ENCODE measurements at regions not wholly inside any gene's neighbourhood (a gene's known extent, or its start where the extent isn't known, plus 50 kb on each side); places are given as distances from the start of the nearest gene placed in this dataset.

DNA sequence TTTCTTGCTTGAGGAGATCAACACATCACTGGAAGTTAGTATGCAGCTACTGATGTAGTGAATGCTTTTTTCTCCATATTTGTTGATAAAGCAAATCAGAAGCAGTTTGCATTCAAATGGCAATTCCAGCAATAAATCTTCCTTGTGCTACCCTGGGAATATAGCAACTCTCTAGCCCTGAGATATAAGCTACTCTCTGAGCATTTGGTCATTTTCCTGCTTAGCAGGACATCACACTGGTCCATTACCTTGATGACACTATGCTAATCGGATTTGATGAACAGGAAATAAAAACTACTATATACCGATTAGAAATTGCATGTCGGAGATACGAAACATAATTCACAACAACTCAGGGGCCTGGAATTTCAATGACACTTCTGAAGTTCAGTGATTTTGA is 152.7 kb downstream of the CBLN2 start:
- no peak for DNase-seq (ENCODE audit: extremely low spot score)
- CTCF ChIA-PET, result no interaction called here
- POLR2A ChIA-PET, result no interaction called here
- TF ChIP-seq, protein P1, sequence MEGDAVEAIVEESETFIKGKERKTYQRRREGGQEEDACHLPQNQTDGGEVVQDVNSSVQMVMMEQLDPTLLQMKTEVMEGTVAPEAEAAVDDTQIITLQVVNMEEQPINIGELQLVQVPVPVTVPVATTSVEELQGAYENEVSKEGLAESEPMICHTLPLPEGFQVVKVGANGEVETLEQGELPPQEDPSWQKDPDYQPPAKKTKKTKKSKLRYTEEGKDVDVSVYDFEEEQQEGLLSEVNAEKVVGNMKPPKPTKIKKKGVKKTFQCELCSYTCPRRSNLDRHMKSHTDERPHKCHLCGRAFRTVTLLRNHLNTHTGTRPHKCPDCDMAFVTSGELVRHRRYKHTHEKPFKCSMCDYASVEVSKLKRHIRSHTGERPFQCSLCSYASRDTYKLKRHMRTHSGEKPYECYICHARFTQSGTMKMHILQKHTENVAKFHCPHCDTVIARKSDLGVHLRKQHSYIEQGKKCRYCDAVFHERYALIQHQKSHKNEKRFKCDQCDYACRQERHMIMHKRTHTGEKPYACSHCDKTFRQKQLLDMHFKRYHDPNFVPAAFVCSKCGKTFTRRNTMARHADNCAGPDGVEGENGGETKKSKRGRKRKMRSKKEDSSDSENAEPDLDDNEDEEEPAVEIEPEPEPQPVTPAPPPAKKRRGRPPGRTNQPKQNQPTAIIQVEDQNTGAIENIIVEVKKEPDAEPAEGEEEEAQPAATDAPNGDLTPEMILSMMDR (IDR thresholded peaks at IDR 0.05; ENCODE audit: control extremely low read depth, extremely low read depth, low read depth, missing control alignments), result no peak

DNA sequence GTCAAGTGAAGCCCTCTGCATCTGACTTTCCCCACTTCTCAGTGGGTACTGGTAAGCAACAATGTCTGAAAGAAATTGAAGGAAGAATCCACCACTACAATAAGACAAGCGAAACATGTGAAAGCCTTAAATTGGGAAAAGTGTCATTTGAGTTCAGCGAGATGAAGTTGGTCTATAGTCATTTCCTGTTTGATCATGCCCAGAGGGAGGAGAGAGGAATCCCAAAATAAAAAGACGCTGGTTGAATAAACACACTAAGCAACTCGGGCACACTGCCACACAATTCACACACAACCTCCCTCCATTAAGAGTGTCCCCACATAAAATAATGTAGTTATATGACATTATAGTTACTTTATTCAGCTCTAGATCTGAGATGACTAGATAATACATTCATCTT is 166.1 kb downstream of the CBLN2 start:
- TF ChIP-seq, protein P1 (IDR thresholded peaks at IDR 0.05; ENCODE audit: control extremely low read depth, extremely low read depth, low read depth, missing control alignments), result no peak
- POLR2A ChIA-PET, result no interaction called here
- DNase-seq (ENCODE audit: extremely low spot score), result no peak
- CTCF ChIA-PET, result no interaction called here

DNA sequence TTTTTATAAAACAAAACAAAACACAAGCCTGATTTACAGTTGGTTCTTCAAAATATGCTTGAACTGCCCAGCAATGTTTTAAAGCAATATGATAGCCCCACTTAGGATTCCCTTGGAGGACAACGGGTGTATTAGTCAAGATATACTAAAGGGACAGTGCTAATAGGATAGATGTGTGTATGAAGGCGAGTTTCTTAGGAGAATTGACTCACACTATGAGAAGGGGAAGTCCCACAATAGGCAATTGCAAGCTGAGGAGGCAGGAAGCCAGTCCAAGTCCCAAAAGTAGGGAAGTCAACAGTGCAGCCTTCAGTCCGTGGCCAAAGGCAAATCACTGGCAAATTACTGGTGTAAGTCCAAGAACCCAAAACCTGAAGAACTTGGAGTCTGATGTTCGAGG is 167.9 kb downstream of the CBLN2 start:
- POLR2A ChIA-PET, result no interaction called here
- no peak for DNase-seq (ENCODE audit: extremely low spot score)
- TF ChIP-seq, protein P1 (IDR thresholded peaks at IDR 0.05; ENCODE audit: control extremely low read depth, extremely low read depth, low read depth, missing control alignments), result no peak

DNA sequence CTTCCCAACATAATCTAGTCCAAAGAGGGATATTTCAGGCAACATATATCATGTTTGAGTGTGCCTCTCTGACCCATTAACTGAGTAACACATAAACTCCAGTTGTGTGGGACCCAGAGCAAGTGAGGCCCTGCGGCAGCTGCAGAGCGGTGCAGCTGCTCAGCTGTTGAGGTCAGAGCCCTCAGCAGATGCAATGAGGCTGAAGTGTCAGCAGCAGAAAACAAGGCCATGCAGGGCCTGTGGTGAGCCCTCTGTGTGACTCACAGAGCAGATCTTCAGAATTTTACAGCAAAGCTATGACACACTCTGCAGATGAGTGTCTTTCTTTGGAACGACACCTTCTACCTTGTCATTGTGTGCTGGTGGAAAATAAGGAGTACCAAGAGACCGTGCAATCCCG is 168.5 kb downstream of the CBLN2 start:
- no peak for DNase-seq (ENCODE audit: extremely low spot score)
- POLR2A ChIA-PET, result no interaction called here

More for the DNA sequence above, 167.9 kb downstream of the CBLN2 start:
- CTCF ChIA-PET, result interaction anchor here (1.0 kb wide), 1 partner anchor 12 kb away, joined by 3 read pairs; no protein-coding TSS in a partner anchor

DNA sequence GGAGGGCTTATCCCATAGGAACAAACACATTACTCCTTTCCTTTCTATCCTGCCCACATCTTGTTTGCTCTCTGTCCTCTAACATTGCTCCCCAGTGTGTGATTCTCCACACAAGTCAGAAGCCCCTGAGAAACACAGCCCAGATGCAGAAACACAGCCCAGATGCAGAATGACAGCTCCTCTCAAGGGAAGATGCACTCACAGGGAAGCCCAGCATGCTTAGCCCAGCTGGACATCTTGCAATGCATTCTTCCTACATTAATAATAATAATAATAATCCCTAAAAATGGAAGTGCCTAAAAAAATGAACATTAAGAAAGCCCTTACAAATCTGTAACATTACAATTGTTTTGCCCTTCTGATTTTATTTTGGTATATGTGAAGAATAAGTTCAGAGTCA is 172.1 kb downstream of the CBLN2 start:
- POLR2A ChIA-PET, result no interaction called here
- TF ChIP-seq, protein P1 (IDR thresholded peaks at IDR 0.05; ENCODE audit: control extremely low read depth, extremely low read depth, low read depth, missing control alignments), result no peak
- DNase-seq (ENCODE audit: extremely low spot score), result no peak
- CTCF ChIA-PET, result no interaction called here

More for the DNA sequence above, 168.5 kb downstream of the CBLN2 start:
- TF ChIP-seq, protein P1 (IDR thresholded peaks at IDR 0.05; ENCODE audit: control extremely low read depth, extremely low read depth, low read depth, missing control alignments), result no peak
- CTCF ChIA-PET, result no interaction called here

DNA sequence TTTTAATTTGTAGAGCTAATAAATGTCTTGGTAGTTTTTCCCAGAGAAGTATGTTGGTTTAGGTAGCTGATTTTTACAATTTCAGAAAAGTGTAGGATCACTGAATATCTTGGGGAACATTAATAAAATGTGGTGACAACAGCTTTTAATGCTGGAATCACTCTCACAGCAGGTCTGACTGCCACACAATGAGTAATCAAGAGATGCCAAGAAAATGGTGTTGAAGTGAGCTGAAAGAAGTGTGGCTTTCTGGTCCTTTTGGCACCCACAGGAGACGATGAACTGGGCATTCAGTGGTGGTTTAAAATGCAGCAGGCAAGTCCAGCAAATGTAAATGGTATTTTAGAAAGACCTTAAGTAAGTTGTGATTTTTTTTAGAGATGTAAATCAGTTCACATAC is 175.8 kb downstream of the CBLN2 start:
- CTCF ChIA-PET, result no interaction called here
- no peak for DNase-seq (ENCODE audit: extremely low spot score)
- TF ChIP-seq, protein P1 (IDR thresholded peaks at IDR 0.05; ENCODE audit: control extremely low read depth, extremely low read depth, low read depth, missing control alignments), result no peak
- POLR2A ChIA-PET, result no interaction called here

DNA sequence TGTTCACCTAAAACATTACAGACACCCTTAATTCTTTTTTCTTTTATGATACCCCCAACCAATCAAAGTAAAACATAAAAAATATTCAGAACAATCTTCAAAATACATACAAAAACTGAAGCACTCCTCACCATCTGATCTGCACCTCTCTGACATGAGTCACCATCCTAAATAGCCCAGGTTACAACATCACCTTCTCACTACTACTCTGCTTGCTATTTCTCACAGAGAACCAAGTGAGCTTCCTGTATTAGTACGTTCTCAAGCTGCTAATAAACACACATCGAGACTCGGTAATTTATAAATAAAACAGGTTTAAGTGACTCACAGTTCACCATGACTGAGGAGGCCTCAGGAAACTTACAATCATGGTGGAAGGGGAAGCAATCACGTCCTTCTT is 183.5 kb downstream of the CBLN2 start:
- POLR2A ChIA-PET, result no interaction called here
- TF ChIP-seq, protein P1 (IDR thresholded peaks at IDR 0.05; ENCODE audit: control extremely low read depth, extremely low read depth, low read depth, missing control alignments), result no peak
- DNase-seq (ENCODE audit: extremely low spot score), result no peak
- CTCF ChIA-PET, result no interaction called here

Data from GM10248 (cell line).